ENCODE measurements at regions not wholly inside any gene's neighbourhood (a gene's known extent, or its start where the extent isn't known, plus 50 kb on each side); places are given as distances from the start of the nearest gene placed in this dataset.

DNA sequence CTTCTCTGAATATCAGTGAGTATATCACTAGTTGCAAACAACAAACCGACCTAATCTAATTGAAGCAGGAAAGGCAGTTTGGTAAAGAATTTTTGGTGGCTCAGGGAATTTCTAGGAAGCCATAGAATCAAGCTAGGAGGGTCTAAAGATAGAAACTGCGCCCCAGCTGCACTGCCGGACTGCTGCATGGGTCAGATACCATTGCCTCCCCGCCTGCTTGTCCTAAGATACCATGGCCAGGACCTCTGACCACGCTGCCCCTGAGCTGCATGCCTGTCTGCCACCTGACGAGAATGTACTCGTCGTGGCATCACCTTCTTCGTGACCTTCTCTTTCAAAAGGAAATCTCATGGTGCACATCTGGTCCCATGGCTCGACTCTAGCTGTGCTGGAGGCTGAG is 439.0 kb downstream of the ZSWIM6 start:
- H3K4me3 ChIP-seq (ENCODE audit: low read depth, low read length) = no peak overlapping the region
- TF ChIP-seq CTCF (IDR thresholded peaks at IDR 0.05; ENCODE audit: low read depth, low read length, missing control alignments) = no peak
- in situ Hi-C loops (cut with HindIII; ENCODE audit: low sequenced_read_pairs) = no loop called here
- DNase-seq (ENCODE audit: low read depth) = no peak

- no peak for TF ChIP-seq CTCF (IDR thresholded peaks at IDR 0.05; ENCODE audit: low read depth, low read length, missing control alignments)
- DNase-seq (ENCODE audit: low read depth) = no peak
- no peak overlapping the region for H3K4me3 ChIP-seq (ENCODE audit: low read depth, low read length)
- in situ Hi-C loops (cut with HindIII; ENCODE audit: low sequenced_read_pairs) = no loop called here
Measured at GRCh38 chr5:61771808-61772207, 439.8 kb downstream of the ZSWIM6 start.

- no peak overlapping the region for H3K4me3 ChIP-seq (ENCODE audit: low read depth, low read length)
- DNase-seq (ENCODE audit: low read depth) = no peak
- in situ Hi-C loops (cut with HindIII; ENCODE audit: low sequenced_read_pairs) = no loop called here
- no peak for TF ChIP-seq CTCF (IDR thresholded peaks at IDR 0.05; ENCODE audit: low read depth, low read length, missing control alignments)
Measured at GRCh38 chr5:61775901-61776300, 443.8 kb downstream of the ZSWIM6 start.

- DNase-seq (ENCODE audit: low read depth) = no peak
- TF ChIP-seq CTCF (IDR thresholded peaks at IDR 0.05; ENCODE audit: low read depth, low read length, missing control alignments) = no peak
- in situ Hi-C loops (cut with HindIII; ENCODE audit: low sequenced_read_pairs) = no loop called here
- H3K4me3 ChIP-seq (ENCODE audit: low read depth, low read length) = no peak overlapping the region
Measured at GRCh38 chr5:61777292-61777691, 445.2 kb downstream of the ZSWIM6 start.

GRCh38 chr5:61779743-61780142 is 447.7 kb downstream of the ZSWIM6 start:
- in situ Hi-C loops (cut with HindIII; ENCODE audit: low sequenced_read_pairs) = no loop called here
- DNase-seq (ENCODE audit: low read depth) = no peak
- no peak for TF ChIP-seq CTCF (IDR thresholded peaks at IDR 0.05; ENCODE audit: low read depth, low read length, missing control alignments)
- no peak overlapping the region for H3K4me3 ChIP-seq (ENCODE audit: low read depth, low read length)

- H3K4me3 ChIP-seq (ENCODE audit: low read depth, low read length) = no peak overlapping the region
- TF ChIP-seq CTCF (IDR thresholded peaks at IDR 0.05; ENCODE audit: low read depth, low read length, missing control alignments) = no peak
- in situ Hi-C loops (cut with HindIII; ENCODE audit: low sequenced_read_pairs) = no loop called here
- no peak for DNase-seq (ENCODE audit: low read depth)
Measured at GRCh38 chr5:61783481-61783880, 451.4 kb downstream of the ZSWIM6 start.

- DNase-seq (ENCODE audit: low read depth) = no peak
- TF ChIP-seq CTCF (IDR thresholded peaks at IDR 0.05; ENCODE audit: low read depth, low read length, missing control alignments) = no peak
- in situ Hi-C loops (cut with HindIII; ENCODE audit: low sequenced_read_pairs) = no loop called here
- no peak overlapping the region for H3K4me3 ChIP-seq (ENCODE audit: low read depth, low read length)
Measured at GRCh38 chr5:61784341-61784740, 452.3 kb downstream of the ZSWIM6 start.
